Ishikawa (cell line): ENCODE measurements at regions not wholly inside any gene's neighbourhood (a gene's known extent, or its start where the extent isn't known, plus 50 kb on each side); places are given as distances from the start of the nearest gene placed in this dataset.

Source experiments
- CEBPB ChIP-seq: IDR thresholded peaks from 2 replicates; pipeline ENCODE4 v1.6.1; 2012
- CREB1 ChIP-seq: IDR thresholded peaks from 2 replicates; pipeline ENCODE4 v1.6.1; 2012; ENCODE audit warnings: low read depth
- EGR1 ChIP-seq: IDR thresholded peaks from 2 replicates; pipeline ENCODE4 v1.6.1; 2012
- EP300 ChIP-seq: IDR thresholded peaks from 2 replicates; pipeline ENCODE4 v1.6.1; 2012; ENCODE audit warnings: borderline replicate concordance
- FOXM1 ChIP-seq: IDR thresholded peaks from 2 replicates; pipeline ENCODE4 v1.6.1; 2012; ENCODE audit warnings: low read depth, borderline replicate concordance
- NFIC ChIP-seq: IDR thresholded peaks from 2 replicates; pipeline ENCODE4 v1.6.1; 2012
- RAD21 ChIP-seq: IDR thresholded peaks from 2 replicates; pipeline ENCODE4 v1.6.1; 2012; ENCODE audit warnings: low read depth
- TAF1 ChIP-seq: IDR thresholded peaks from 2 replicates; pipeline ENCODE4 v1.6.1; 2012; ENCODE audit warnings: low read depth, mild to moderate bottlenecking
- TCF12 ChIP-seq: IDR thresholded peaks from 2 replicates; pipeline ENCODE4 v1.6.1; 2012; ENCODE audit warnings: low read depth
- TEAD4 ChIP-seq: IDR thresholded peaks from 2 replicates; pipeline ENCODE4 v1.6.1; 2012
- USF1 ChIP-seq: IDR thresholded peaks from 2 replicates; pipeline ENCODE4 v1.6.1; 2012
- YY1 ChIP-seq: IDR thresholded peaks from 2 replicates; pipeline ENCODE4 v1.6.1; 2012; ENCODE audit warnings: low read depth
- ZBTB7A ChIP-seq: IDR thresholded peaks from 2 replicates; pipeline ENCODE4 v1.6.1; 2012; ENCODE audit warnings: low read depth
- TF ChIP-seq, protein P1 (sequence below): IDR thresholded peaks from 2 replicates; pipeline ENCODE4 v1.6.1; 2012; ENCODE audit warnings: low read depth, mild to moderate bottlenecking
- TF ChIP-seq, protein P2 (sequence below): IDR thresholded peaks from 2 replicates; pipeline ENCODE4 v1.6.1; 2012

- no peak for TF ChIP-seq CREB1
- TF ChIP-seq, protein P1, sequence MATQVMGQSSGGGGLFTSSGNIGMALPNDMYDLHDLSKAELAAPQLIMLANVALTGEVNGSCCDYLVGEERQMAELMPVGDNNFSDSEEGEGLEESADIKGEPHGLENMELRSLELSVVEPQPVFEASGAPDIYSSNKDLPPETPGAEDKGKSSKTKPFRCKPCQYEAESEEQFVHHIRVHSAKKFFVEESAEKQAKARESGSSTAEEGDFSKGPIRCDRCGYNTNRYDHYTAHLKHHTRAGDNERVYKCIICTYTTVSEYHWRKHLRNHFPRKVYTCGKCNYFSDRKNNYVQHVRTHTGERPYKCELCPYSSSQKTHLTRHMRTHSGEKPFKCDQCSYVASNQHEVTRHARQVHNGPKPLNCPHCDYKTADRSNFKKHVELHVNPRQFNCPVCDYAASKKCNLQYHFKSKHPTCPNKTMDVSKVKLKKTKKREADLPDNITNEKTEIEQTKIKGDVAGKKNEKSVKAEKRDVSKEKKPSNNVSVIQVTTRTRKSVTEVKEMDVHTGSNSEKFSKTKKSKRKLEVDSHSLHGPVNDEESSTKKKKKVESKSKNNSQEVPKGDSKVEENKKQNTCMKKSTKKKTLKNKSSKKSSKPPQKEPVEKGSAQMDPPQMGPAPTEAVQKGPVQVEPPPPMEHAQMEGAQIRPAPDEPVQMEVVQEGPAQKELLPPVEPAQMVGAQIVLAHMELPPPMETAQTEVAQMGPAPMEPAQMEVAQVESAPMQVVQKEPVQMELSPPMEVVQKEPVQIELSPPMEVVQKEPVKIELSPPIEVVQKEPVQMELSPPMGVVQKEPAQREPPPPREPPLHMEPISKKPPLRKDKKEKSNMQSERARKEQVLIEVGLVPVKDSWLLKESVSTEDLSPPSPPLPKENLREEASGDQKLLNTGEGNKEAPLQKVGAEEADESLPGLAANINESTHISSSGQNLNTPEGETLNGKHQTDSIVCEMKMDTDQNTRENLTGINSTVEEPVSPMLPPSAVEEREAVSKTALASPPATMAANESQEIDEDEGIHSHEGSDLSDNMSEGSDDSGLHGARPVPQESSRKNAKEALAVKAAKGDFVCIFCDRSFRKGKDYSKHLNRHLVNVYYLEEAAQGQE, result no peak
- no peak for TF ChIP-seq ZBTB7A
- TF ChIP-seq EP300, result no peak
- no peak for TF ChIP-seq EGR1
- TF ChIP-seq NFIC, result no peak
- TF ChIP-seq YY1, result no peak
- TF ChIP-seq, protein P2, sequence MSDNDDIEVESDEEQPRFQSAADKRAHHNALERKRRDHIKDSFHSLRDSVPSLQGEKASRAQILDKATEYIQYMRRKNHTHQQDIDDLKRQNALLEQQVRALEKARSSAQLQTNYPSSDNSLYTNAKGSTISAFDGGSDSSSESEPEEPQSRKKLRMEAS, result no peak
- no peak for TF ChIP-seq USF1
- TF ChIP-seq TCF12, result no peak
- no peak for TF ChIP-seq CEBPB
- no peak for TF ChIP-seq TEAD4
- TF ChIP-seq FOXM1, result no peak
- TF ChIP-seq RAD21, result no peak
These were observed 878.0 kb upstream of the MDGA2 start for GRCh38 chr14:48553443-48553842.

DNA sequence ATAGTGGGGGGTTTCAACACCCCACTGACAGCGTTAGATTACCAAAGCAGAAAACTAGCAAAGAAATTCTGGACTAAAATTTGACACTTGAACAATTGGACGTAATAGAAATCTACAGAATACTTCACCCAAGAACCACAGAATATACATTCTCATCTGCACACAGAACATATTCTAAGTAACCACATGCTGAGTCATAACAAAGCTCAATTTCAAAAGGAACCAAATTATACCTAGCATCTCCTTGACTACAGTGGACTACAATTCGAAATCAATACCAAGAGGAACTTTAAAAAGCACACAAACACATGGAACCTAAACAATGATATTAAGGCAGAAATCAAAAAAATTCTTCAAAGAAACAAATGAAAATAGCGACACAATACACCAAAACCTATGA, 871.6 kb upstream of the MDGA2 start:
- no peak for TF ChIP-seq TEAD4
- TF ChIP-seq EP300, result no peak
- no peak for TF ChIP-seq USF1
- no peak for TF ChIP-seq NFIC
- TF ChIP-seq, protein P2, result no peak
- no peak for TF ChIP-seq TAF1
- TF ChIP-seq TCF12, result no peak
- no peak for TF ChIP-seq EGR1

GRCh38 chr14:48537600-48537999, 862.2 kb upstream of the MDGA2 start:
- TF ChIP-seq ZBTB7A (no peak), CREB1 (no peak), NFIC (no peak), TAF1 (no peak), YY1 (no peak), TCF12 (no peak), CEBPB (no peak), EGR1 (no peak), EP300 (no peak), FOXM1 (no peak), USF1 (no peak), RAD21 (no peak), TEAD4 (no peak)
- TF ChIP-seq, protein P1, result no peak
- TF ChIP-seq, protein P2, result no peak

DNA sequence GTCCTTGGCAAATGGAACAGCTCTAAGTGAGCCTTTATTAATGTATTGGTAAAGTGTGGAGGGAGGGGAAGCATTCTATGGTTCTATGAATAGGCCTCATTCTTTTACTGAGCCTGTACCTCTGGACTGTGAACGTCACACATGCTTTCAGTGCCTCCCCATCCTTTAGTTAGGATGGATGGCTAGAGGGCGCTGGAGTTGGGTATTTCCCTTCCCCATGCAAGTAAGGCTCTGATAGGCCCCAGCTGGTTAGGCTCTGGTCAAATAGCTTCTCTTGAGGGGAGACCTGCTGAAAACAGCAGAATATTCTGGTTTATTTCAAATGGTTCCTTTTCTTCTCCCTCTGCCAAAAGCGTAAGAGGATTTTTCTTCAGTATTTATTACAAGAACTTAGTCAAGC, 860.9 kb upstream of the MDGA2 start:
- TF ChIP-seq ZBTB7A, result no peak
- no peak for TF ChIP-seq YY1
- TF ChIP-seq RAD21, result peak; percentile 25; the same call in 1 of the 2 replicates

GRCh38 chr14:48527832-48528231, 852.4 kb upstream of the MDGA2 start:
- TF ChIP-seq USF1 (no peak), ZBTB7A (no peak), EP300 (no peak), YY1 (no peak), CEBPB (no peak), RAD21 (no peak), EGR1 (no peak), FOXM1 (no peak), NFIC (no peak), TCF12 (no peak), TEAD4 (no peak)
- TF ChIP-seq, protein P2, result no peak
- TF ChIP-seq, protein P1, result no peak
